ENCODE measurements at regions not wholly inside any gene's neighbourhood (a gene's known extent, or its start where the extent isn't known, plus 50 kb on each side); places are given as distances from the start of the nearest gene placed in this dataset.

DNA sequence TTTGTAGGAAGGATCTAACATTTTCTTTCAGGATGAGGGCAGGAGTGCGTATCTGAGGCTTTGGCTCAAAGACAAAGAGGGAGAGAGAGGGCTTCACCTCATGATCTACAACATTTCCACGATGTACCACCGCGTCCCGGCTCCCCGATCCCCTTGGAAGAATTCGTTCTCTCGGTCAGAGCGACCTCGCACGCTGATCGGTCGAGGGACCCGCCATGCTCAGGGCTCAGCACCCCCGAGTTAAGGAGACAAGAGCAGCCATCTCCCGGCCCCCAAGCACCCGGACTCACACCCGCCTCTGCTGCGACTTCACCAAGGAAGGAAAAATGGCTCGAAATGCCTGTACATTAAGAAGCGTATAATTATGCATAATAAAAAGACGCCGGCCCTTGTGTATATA is 89.5 kb upstream of the RPL38 start:
- H3K27ac ChIP-seq = no peak overlapping the region
- intact Hi-C loops (cut with DNase I) = no loop called here
- no peak overlapping the region for H3K4me3 ChIP-seq
- H3K9me3 ChIP-seq = no peaks in the 10 kb centered on the region
- WGBS, 3 donors = 40 to 52% (median 41%) methylated on average over 23 of the region's 23 CpGs
- no peaks in the 10 kb centered on the region for H3K4me1 ChIP-seq
- no peak for TF ChIP-seq CTCF (IDR thresholded peaks at IDR 0.05)
- no peaks in the 10 kb centered on the region for H3K36me3 ChIP-seq (ENCODE audit: insufficient read depth in 1 of 2, low read depth in 1 of 2)
- DNase-seq (no peak), ATAC-seq (no peak)
- peaks cover 0 to 14% (median 10%) of the 10 kb centered on the region in 3 donors for H3K27me3 ChIP-seq (ENCODE audit: insufficient read depth in 3 of 3, low read length in 2 of 3)

- Histone ChIP-seq H3K36me3 (ENCODE audit: insufficient read depth in 1 of 2, low read depth in 1 of 2) (no peaks in the 10 kb centered on the region), H3K4me3 (no peak overlapping the region), H3K4me1 (no peaks in the 10 kb centered on the region), H3K27ac (no peak overlapping the region), H3K27me3 (ENCODE audit: insufficient read depth in 3 of 3, low read length in 2 of 3) (peaks cover 0 to 18% (median 10%) of the 10 kb centered on the region in 3 donors), H3K9me3 (no peaks in the 10 kb centered on the region)
- TF ChIP-seq CTCF (IDR thresholded peaks at IDR 0.05) = no peak
- DNase-seq (no peak), ATAC-seq (no peak)
- intact Hi-C loops (cut with DNase I) = no loop called here
- 73 to 85% (median 81%) methylated on average over 10 of the region's 10 CpGs for WGBS, 3 donors
Measured at GRCh38 chr17:74114881-74115470, 88.5 kb upstream of the RPL38 start.

- H3K27ac ChIP-seq = no peak overlapping the region
- 60 to 75% (median 68%) methylated on average over 7 of the region's 7 CpGs for WGBS, 3 donors
- H3K4me3 ChIP-seq = no peak overlapping the region
- no peak for TF ChIP-seq CTCF (IDR thresholded peaks at IDR 0.05)
- no peaks in the 10 kb centered on the region for H3K9me3 ChIP-seq
- no peak for DNase-seq
- no peaks in the 10 kb centered on the region for H3K36me3 ChIP-seq (ENCODE audit: insufficient read depth in 1 of 2, low read depth in 1 of 2)
- H3K4me1 ChIP-seq = no peaks in the 10 kb centered on the region
- H3K27me3 ChIP-seq (ENCODE audit: insufficient read depth in 3 of 3, low read length in 2 of 3) = peaks cover 0 to 18% (median 10%) of the 10 kb centered on the region in 3 donors
- ATAC-seq = no peak
- intact Hi-C loops (cut with DNase I) = no loop called here
Measured at GRCh38 chr17:74115586-74115985, 87.9 kb upstream of the RPL38 start.

DNA sequence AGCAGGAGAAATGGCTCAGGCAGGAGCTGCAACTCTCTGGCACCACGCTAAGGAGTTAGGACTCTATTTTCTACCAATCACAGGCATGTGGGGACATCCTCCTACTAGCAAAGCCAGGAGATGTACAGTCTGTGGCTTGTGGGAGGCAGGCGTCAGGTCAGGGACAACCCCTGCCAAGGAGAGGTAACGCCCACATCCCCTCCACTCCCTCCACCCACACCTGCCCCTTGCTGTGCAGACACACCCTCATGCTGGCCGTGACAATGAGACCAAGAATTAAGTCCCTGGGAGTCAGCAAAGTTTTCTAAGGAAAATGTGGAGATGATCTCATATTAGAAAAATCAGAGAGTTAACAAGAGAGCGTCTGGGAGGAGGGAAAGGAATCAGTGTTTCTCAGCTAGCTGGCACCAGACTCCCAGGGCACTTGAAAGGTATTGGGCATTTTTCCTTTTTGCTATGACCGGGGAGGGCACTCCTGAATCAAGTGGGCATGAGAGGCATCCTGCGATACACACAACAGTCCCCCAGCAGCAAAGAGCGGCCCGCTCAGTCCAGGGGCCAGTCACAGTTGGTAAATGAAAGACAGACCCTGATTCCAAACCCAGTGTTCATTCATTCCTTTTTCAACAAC is 87.3 kb upstream of the RPL38 start:
- TF ChIP-seq CTCF (IDR thresholded peaks at IDR 0.05) = no peak
- peaks cover 0 to 18% (median 8%) of the 10 kb centered on the region in 3 donors for H3K27me3 ChIP-seq (ENCODE audit: insufficient read depth in 3 of 3, low read length in 2 of 3)
- H3K4me1 ChIP-seq = no peaks in the 10 kb centered on the region
- no peak overlapping the region for H3K4me3 ChIP-seq
- DNase-seq (no peak), ATAC-seq (no peak)
- intact Hi-C loops (cut with DNase I) = no loop called here
- H3K36me3 ChIP-seq (ENCODE audit: insufficient read depth in 1 of 2, low read depth in 1 of 2) = no peaks in the 10 kb centered on the region
- 45 to 56% (median 52%) methylated on average over 8 to 9 of the region's 9 CpGs for WGBS, 3 donors
- no peaks in the 10 kb centered on the region for H3K9me3 ChIP-seq
- no peak overlapping the region for H3K27ac ChIP-seq

All from psoas muscle (tissue), 7 donors.